ENCODE measurements at regions not wholly inside any gene's neighbourhood (a gene's known extent, or its start where the extent isn't known, plus 50 kb on each side); places are given as distances from the start of the nearest gene placed in this dataset.
"Not testable (repeated sequence)": the region's sequence is repeated elsewhere in the genome, so short reads cannot be mapped to it uniquely, and the experiment has no call there.

- no peak overlapping the region for H3K27ac ChIP-seq
- no peaks in the 10 kb centered on the region for H3K36me3 ChIP-seq
- no peak for TF ChIP-seq CTCF (IDR thresholded peaks at IDR 0.05)
- H3K9me3 ChIP-seq, result no peaks in the 10 kb centered on the region
- H3K4me1 ChIP-seq, result no peaks in the 10 kb centered on the region
- no peaks in the 10 kb centered on the region for H3K27me3 ChIP-seq
- DNase-seq, result no peak
- intact Hi-C loops (cut with DNase I; ENCODE audit: low total_unique reads), result no loop called here
- H3K4me3 ChIP-seq, result no peak overlapping the region
Observed at GRCh38 chr11:23772081-23772480, 724.8 kb upstream of the LUZP2 start.

- no peaks in the 10 kb centered on the region for H3K27me3 ChIP-seq
- no peak overlapping the region for H3K27ac ChIP-seq
- H3K4me3 ChIP-seq, result no peak overlapping the region
- no peaks in the 10 kb centered on the region for H3K36me3 ChIP-seq
- intact Hi-C loops (cut with DNase I; ENCODE audit: low total_unique reads), result no loop called here
- H3K4me1 ChIP-seq, result no peaks in the 10 kb centered on the region
- DNase-seq, result no peak
- TF ChIP-seq CTCF (IDR thresholded peaks at IDR 0.05), result no peak
- no peaks in the 10 kb centered on the region for H3K9me3 ChIP-seq
Observed at GRCh38 chr11:23778971-23779370, 717.9 kb upstream of the LUZP2 start.

- intact Hi-C loops (cut with DNase I; ENCODE audit: low total_unique reads), result no loop called here
- TF ChIP-seq CTCF (IDR thresholded peaks at IDR 0.05), result no peak
- DNase-seq, result no peak
- H3K27me3 ChIP-seq, result no peaks in the 10 kb centered on the region
- H3K4me3 ChIP-seq, result no peak overlapping the region
- no peaks in the 10 kb centered on the region for H3K9me3 ChIP-seq
- H3K4me1 ChIP-seq, result no peaks in the 10 kb centered on the region
- no peak overlapping the region for H3K27ac ChIP-seq
- H3K36me3 ChIP-seq, result no peaks in the 10 kb centered on the region
Observed at GRCh38 chr11:23780231-23780630, 716.6 kb upstream of the LUZP2 start.

- H3K27me3 ChIP-seq, result no peaks in the 10 kb centered on the region
- H3K27ac ChIP-seq, result no peak overlapping the region
- no peaks in the 10 kb centered on the region for H3K9me3 ChIP-seq
- H3K4me3 ChIP-seq, result no peak overlapping the region
- no peak for DNase-seq
- H3K36me3 ChIP-seq, result no peaks in the 10 kb centered on the region
- H3K4me1 ChIP-seq, result no peaks in the 10 kb centered on the region
- intact Hi-C loops (cut with DNase I; ENCODE audit: low total_unique reads), result no loop called here
- TF ChIP-seq CTCF (IDR thresholded peaks at IDR 0.05), result no peak
Observed at GRCh38 chr11:23781803-23782560, 714.9 kb upstream of the LUZP2 start.

- H3K4me1 ChIP-seq; H3K9me3 ChIP-seq; DNase-seq; H3K4me3 ChIP-seq; H3K36me3 ChIP-seq; intact Hi-C loops (cut with DNase I; ENCODE audit: low total_unique reads); H3K27me3 ChIP-seq; H3K27ac ChIP-seq: not testable (repeated sequence)
Observed at GRCh38 chr11:23786974-23787373, 709.9 kb upstream of the LUZP2 start.

- Histone ChIP-seq H3K9me3 (no peaks in the 10 kb centered on the region), H3K36me3 (no peaks in the 10 kb centered on the region), H3K4me3 (no peak overlapping the region), H3K27ac (no peak overlapping the region), H3K4me1 (no peaks in the 10 kb centered on the region), H3K27me3 (no peaks in the 10 kb centered on the region)
- intact Hi-C loops (cut with DNase I; ENCODE audit: low total_unique reads), result no loop called here
- DNase-seq, result no peak
- TF ChIP-seq CTCF (IDR thresholded peaks at IDR 0.05), result no peak
Observed at GRCh38 chr11:23789200-23789853, 707.5 kb upstream of the LUZP2 start.

Data from tibial artery (tissue), 4 donors.